ENCODE measurements at regions not wholly inside any gene's neighbourhood (a gene's known extent, or its start where the extent isn't known, plus 50 kb on each side); places are given as distances from the start of the nearest gene placed in this dataset.

DNA sequence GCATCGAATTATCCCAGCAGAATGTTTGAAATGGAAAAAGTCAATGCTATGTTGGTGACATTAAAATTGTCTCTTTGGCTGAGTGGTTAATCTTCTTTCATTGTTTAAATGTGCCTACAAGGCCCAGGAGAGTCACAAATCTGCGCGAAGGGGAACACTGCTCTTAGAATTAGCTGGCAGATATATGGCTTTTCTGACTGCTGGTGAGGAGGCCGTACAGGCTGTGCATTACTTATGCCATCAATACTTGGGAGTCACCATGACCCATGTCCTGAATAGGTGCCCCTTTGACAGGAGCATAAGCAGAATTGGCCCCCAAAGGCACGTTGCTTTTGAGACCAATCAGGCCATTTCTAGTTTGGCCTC, 521.5 kb downstream of the FUT8 start:
- DNase-seq (ENCODE audit: low read depth, low spot score), result no peak
- no TSS peak for BruUV-seq (replicated peaks)
- intact Hi-C loops (cut with micrococcal nuclease; ENCODE audit: unreplicated experiment), result no loop called here

More for the DNA sequence above, 521.5 kb downstream of the FUT8 start:
- 44% methylated on average over 5 of the region's 5 CpGs for WGBS (ENCODE audit: insufficient coverage, insufficient replicate concordance, low lambda C conversion rate, missing lambda C conversion rate)
- ATAC-seq (no peak), FAIRE-seq (no peak)
- RAD21 ChIA-PET (ENCODE audit: unreplicated experiment), result interaction anchor here (0.8 kb wide), 1 partner anchor 519 kb away, joined by 3 read pairs; no protein-coding TSS in a partner anchor
- POLR2A ChIA-PET, result no interaction called here
- Histone ChIP-seq H3K27me3 (replicated peaks in 1 of 2; ENCODE audit: control insufficient read depth in 2 of 2, insufficient read depth in 2 of 2, low read length in 1 of 2) (peaks cover 0 to 3% of the 10 kb centered on the region in 2 experiments; a peak in 2 of 4 replicates), H3K4me3 (no peak overlapping the region), H3K27ac (ENCODE audit: control insufficient read depth, insufficient read depth) (no peak overlapping the region), H4K20me1 (ENCODE audit: control insufficient read depth, insufficient read depth) (no peaks in the 10 kb centered on the region), H3K79me2 (ENCODE audit: control insufficient read depth, insufficient read depth, low read length) (no peaks in the 10 kb centered on the region), H3K4me2 (ENCODE audit: control insufficient read depth, insufficient read depth) (no peak overlapping the region), H3K9ac (ENCODE audit: control insufficient read depth, insufficient read depth, low read length) (no peak overlapping the region), H3K4me1 (ENCODE audit: control insufficient read depth, insufficient read depth, low read length) (no peaks in the 10 kb centered on the region), H2AFZ (ENCODE audit: control insufficient read depth, low read depth, low read length) (no peak overlapping the region), H3K36me3 (ENCODE audit: control insufficient read depth in 2 of 2, insufficient read depth in 2 of 2, low read length in 1 of 2) (no peaks in the 10 kb centered on the region), H3K9me3 (replicated peaks; ENCODE audit: control insufficient read depth, insufficient read depth, low read length) (no peaks in the 10 kb centered on the region)
- CTCF ChIA-PET, result no interaction called here
- TF ChIP-seq IRF4 (IDR thresholded peaks at IDR 0.05; ENCODE audit: low read depth, low read length) (no peak), BCLAF1 (IDR thresholded peaks at IDR 0.05) (no peak), CBX5 (IDR thresholded peaks at IDR 0.05; ENCODE audit: low read depth) (no peak), ZNF217 (IDR thresholded peaks at IDR 0.05) (no peak), YBX1 (IDR thresholded peaks at IDR 0.05) (no peak), FOS (IDR thresholded peaks at IDR 0.05; ENCODE audit: borderline replicate concordance, extremely low read depth, insufficient read length) (no peak), SRF (IDR thresholded peaks at IDR 0.05; ENCODE audit: low read depth in 2 of 2, low read length in 2 of 2) (no peak), ZNF384 (IDR thresholded peaks at IDR 0.05; ENCODE audit: borderline replicate concordance, low read depth, low read length) (no peak), PAX5 (IDR thresholded peaks at IDR 0.05; ENCODE audit: borderline replicate concordance, low read depth, low read length) (no peak)
- TF ChIP-seq, protein P1, sequence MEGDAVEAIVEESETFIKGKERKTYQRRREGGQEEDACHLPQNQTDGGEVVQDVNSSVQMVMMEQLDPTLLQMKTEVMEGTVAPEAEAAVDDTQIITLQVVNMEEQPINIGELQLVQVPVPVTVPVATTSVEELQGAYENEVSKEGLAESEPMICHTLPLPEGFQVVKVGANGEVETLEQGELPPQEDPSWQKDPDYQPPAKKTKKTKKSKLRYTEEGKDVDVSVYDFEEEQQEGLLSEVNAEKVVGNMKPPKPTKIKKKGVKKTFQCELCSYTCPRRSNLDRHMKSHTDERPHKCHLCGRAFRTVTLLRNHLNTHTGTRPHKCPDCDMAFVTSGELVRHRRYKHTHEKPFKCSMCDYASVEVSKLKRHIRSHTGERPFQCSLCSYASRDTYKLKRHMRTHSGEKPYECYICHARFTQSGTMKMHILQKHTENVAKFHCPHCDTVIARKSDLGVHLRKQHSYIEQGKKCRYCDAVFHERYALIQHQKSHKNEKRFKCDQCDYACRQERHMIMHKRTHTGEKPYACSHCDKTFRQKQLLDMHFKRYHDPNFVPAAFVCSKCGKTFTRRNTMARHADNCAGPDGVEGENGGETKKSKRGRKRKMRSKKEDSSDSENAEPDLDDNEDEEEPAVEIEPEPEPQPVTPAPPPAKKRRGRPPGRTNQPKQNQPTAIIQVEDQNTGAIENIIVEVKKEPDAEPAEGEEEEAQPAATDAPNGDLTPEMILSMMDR (IDR thresholded peaks at IDR 0.05 in 2 of 3, conservative IDR thresholded peaks at IDR 0.05 in 1 of 3; ENCODE audit: control insufficient read depth in 2 of 3, extremely low read depth in 1 of 3, insufficient read depth in 1 of 3, low read depth in 3 of 3, low read length in 3 of 3), result no peak
- TF ChIP-seq, protein P2, sequence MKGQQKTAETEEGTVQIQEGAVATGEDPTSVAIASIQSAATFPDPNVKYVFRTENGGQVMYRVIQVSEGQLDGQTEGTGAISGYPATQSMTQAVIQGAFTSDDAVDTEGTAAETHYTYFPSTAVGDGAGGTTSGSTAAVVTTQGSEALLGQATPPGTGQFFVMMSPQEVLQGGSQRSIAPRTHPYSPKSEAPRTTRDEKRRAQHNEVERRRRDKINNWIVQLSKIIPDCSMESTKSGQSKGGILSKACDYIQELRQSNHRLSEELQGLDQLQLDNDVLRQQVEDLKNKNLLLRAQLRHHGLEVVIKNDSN (IDR thresholded peaks at IDR 0.05; ENCODE audit: borderline replicate concordance, extremely low read length, insufficient read depth, low read depth, low read length), result no peak
- in situ Hi-C loops (cut with MboI), result no loop called here
- SMC1A ChIA-PET (ENCODE audit: uncharacterized antibody, unreplicated experiment), result no interaction called here

All from GM12878 (cell line).